Retinal pigment epithelial cell (primary cell): ENCODE measurements at regions not wholly inside any gene's neighbourhood (a gene's known extent, or its start where the extent isn't known, plus 50 kb on each side); places are given as distances from the start of the nearest gene placed in this dataset.
"Not testable (repeated sequence)": the region's sequence is repeated elsewhere in the genome, so short reads cannot be mapped to it uniquely, and the experiment has no call there.

Experiments
- DNase-seq: peaks from one replicate; pipeline ENCODE4 v3.0.0-alpha.2; 2010; ENCODE audit warnings: low read depth
- H3K4me3 ChIP-seq: 2 replicates; pipeline ENCODE4 v1.5.1; 2011; ENCODE audit warnings: mild to moderate bottlenecking, low read length, control low read depth, moderate library complexity
- TF ChIP-seq, protein P1 (sequence below): conservative IDR thresholded peaks from 2 replicates; pipeline ENCODE4 v1.5.1; 2011; ENCODE audit warnings: low read depth, low read length, control low read depth, inconsistent platforms

DNA sequence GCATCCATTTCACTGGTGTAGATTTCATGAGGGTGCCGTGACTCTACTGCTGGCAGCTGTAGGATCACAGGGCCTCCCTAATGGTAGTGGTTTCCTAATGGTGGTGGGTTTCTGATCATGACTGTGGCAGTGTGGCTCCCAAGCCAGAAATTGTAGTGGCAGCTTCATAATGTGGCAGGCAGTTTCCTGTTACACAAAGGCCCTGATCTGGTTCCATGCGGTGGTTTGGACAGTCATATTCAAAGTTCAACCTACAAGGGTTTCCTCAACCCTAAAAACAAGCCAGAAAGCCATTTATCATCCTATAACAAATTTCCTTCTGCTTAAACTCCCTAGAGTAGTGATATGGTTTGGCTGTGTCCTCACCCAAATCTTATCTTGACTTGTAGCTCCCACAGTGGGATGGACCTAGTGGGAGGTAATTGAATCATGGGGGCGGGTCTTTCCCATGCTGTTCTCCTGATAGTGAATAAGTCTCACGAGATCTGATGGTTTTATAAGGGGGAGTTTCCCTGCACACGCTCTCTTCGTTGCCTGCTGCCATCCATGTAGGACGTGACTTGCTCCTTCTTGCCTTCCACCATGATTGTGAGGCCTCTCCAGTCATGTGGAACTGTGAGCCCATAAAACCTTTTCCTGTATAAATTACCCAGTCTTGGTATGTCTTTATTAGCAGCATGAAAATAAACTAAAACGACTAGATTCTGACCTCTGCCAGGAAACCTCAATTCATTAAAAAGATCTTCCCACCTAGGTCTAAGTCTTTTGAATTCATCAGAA, 257.1 kb downstream of the EFCAB11 start:
- H3K4me3 ChIP-seq, result no peak overlapping the region
- TF ChIP-seq, protein P1, sequence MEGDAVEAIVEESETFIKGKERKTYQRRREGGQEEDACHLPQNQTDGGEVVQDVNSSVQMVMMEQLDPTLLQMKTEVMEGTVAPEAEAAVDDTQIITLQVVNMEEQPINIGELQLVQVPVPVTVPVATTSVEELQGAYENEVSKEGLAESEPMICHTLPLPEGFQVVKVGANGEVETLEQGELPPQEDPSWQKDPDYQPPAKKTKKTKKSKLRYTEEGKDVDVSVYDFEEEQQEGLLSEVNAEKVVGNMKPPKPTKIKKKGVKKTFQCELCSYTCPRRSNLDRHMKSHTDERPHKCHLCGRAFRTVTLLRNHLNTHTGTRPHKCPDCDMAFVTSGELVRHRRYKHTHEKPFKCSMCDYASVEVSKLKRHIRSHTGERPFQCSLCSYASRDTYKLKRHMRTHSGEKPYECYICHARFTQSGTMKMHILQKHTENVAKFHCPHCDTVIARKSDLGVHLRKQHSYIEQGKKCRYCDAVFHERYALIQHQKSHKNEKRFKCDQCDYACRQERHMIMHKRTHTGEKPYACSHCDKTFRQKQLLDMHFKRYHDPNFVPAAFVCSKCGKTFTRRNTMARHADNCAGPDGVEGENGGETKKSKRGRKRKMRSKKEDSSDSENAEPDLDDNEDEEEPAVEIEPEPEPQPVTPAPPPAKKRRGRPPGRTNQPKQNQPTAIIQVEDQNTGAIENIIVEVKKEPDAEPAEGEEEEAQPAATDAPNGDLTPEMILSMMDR, result no peak
- no peak for DNase-seq

DNA sequence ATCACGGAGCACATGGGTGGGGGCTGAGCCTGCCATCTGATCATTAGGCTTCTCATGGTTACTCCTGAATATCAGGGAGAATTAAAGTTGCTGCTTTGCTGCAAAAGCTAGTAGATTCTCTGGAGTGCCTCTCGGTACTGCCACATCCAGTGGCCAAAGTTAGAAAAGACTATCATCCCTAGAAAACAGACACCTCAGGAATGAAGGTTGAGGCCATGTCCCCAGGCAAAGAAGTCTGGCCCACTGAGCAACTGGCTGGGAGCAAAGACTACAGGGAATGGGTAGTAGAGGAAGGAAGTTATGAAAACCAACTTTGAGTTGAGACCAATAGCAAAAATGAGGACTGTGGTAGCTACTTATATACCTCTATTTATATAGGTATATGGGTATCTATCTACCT, 258.7 kb downstream of the EFCAB11 start:
- TF ChIP-seq, protein P1, result no peak
- DNase-seq, result no peak
- H3K4me3 ChIP-seq, result no peak overlapping the region

DNA sequence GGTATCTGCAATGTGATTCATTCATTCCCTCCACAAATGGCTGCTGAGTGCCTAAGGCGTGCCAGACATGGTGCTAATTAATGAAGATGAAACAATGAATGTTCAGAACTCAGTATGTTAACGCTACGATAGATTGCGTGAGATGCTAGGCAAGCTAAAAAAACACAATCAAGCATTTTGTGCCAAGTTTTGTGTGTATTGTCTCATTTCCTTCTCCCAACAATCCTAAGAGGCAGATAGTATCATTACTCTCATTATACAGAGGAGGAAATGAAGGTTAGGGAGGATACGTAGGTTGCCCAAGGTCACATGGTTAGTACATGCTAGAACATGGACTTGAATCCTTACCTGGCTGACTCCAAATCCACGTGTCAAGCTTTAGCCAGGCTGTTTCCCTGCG, 264.4 kb downstream of the EFCAB11 start:
- TF ChIP-seq, protein P1, result no peak
- DNase-seq, result no peak
- no peak overlapping the region for H3K4me3 ChIP-seq

DNA sequence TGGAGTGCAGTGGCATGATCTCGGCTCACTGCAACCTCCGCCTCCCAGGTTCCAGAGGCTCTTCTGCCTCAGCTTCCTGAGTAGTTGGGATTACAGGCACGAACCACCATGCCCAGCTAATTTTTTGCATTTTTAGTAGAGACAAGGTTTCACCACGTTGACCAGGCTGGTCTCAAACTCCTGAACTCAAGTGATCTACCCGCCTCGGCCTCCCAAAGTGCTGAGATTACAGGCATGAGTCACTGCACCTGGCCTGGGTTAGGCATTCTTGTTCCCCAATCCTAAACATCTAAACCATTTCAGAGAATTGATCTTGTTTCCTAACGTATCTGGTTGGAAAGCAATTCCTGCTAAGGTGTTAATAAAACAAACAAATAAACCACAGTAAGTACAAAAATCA, 264.8 kb downstream of the EFCAB11 start:
- DNase-seq, H3K4me3 ChIP-seq: not testable (repeated sequence)

DNA sequence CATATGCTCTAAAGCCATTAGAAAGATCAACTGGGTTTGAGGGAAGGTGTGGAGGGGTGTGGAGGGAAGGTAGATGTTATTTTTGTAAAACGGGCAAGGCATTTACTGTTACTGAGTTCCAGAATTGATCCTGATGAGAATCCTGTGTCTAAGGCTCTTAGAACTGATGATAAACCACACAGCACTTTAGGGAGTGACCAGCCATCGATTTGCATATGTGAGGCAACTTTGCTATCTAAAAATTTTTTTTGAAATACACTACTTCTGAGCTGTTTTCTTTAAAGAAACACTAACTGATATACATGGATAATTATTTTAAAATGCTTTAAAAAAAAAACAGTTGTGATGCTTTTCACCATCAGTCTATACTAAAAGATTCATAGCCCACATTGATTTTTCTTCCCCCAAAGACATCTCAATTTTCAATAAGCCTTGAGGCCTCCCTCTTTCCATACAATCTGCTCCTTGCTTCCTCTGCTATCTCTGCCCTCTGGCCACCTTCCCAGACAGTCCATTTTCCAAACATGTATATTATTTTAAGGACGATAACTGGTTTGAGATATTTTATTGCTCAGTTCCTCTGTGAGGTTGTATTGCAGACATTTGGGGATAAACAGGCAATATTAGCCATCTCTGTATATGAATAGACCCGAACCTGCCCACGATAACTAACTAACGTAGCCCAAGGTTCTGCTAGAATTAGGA, 265.9 kb downstream of the EFCAB11 start:
- H3K4me3 ChIP-seq, result no peak overlapping the region
- no peak for DNase-seq
- TF ChIP-seq, protein P1, result no peak

DNA sequence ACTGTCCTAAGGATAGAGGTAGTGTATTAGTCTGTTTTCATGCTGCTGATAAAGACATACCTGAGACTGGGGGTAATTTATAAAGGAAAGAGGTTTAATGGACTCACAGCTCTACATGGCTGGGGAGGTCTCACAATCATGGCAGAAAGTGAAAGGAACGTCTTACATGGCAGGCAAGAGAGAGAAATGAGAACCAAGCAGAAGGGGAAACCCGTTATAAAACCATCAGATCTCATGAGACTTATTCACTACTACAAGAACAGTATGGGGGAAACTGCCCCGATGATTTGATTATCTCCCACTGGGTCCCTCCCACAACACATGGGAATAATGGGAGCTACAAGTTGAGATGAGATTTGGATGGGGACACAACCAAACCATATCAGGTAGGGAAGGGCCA, 267.4 kb downstream of the EFCAB11 start:
- H3K4me3 ChIP-seq, DNase-seq: not testable (repeated sequence)

DNA sequence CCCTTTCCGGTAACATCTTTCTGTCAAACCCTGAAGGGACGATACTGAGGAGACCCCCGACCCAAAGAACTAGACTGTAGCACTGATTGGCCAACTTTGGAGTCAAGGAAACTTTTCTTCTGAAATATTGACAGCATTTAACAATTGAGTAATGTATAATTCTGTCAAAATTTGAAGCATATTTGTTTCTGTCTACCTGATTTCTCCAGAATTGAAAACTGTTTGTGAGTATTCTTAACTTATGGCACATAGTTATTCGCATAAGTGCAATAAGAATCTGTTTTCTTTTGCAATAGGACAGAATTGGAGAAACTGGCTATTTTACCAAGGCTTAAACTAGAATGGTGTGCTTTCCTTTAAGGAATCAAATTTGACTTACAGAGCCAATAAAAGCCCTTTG, 267.1 kb upstream of the FOXN3 start:
- no peak overlapping the region for H3K4me3 ChIP-seq
- no peak for DNase-seq
- TF ChIP-seq, protein P1, result no peak
